HepG2 (cell line): ENCODE measurements at regions not wholly inside any gene's neighbourhood (a gene's known extent, or its start where the extent isn't known, plus 50 kb on each side); places are given as distances from the start of the nearest gene placed in this dataset.

Source experiments
- ATF1 ChIP-seq: IDR thresholded peaks from 2 replicates; pipeline ENCODE4 v1.6.1; 2016; ENCODE audit warnings: mild to moderate bottlenecking, control low read depth
- ATF2 ChIP-seq: sonication (generic); formaldehyde crosslinking; IDR thresholded peaks from 2 replicates; pipeline ENCODE4 v1.4.0; 2020; ENCODE audit warnings: missing genetic modification reagents
- CTCF ChIP-seq: sonication (generic); formaldehyde crosslinking; IDR thresholded peaks from 2 replicates; pipeline ENCODE4 v1.5.0; 2020; ENCODE audit warnings: mild to moderate bottlenecking, missing genetic modification reagents, moderate library complexity
- E2F5 ChIP-seq: sonication (generic); formaldehyde crosslinking; conservative IDR thresholded peaks from 2 replicates; pipeline ENCODE4 v1.4.0; 2020; ENCODE audit warnings: missing genetic modification reagents
- ESRRA ChIP-seq: sonication (generic); formaldehyde crosslinking; IDR thresholded peaks from 2 replicates; pipeline ENCODE4 v1.5.1; 2020; ENCODE audit warnings: mild to moderate bottlenecking, low read depth, missing genetic modification reagents
- EZH2 ChIP-seq: conservative IDR thresholded peaks from 2 replicates; pipeline ENCODE4 v1.6.1; 2012; ENCODE audit warnings: mild to moderate bottlenecking, low read depth, low read length, moderate library complexity
- PAWR ChIP-seq: sonication (generic); formaldehyde crosslinking; IDR thresholded peaks from 2 replicates; pipeline ENCODE4 v1.4.0; 2020; ENCODE audit warnings: missing genetic modification reagents, mild to moderate bottlenecking, borderline replicate concordance
- POGK ChIP-seq: sonication (generic); formaldehyde crosslinking; conservative IDR thresholded peaks from 2 replicates; pipeline ENCODE4 v1.8.0; 2022; ENCODE audit warnings: mild to moderate bottlenecking, moderate library complexity, missing genetic modification reagents
- POLR2A ChIP-seq, 2 experiments: IDR thresholded peaks; 2 replicates each; pipeline ENCODE4 v1.6.1; 2011; ENCODE audit warnings: low read depth in 2 of 2, low read length in 2 of 2, mild to moderate bottlenecking in 1 of 2, moderate library complexity in 1 of 2; ENCODE audit not compliant: insufficient read depth in 1 of 2
- SYNCRIP ChIP-seq: fragments of 200-400 bp; formaldehyde crosslinking; IDR thresholded peaks from 2 replicates; pipeline ENCODE4 v1.6.1; 2018; ENCODE audit warnings: mild to moderate bottlenecking, low read depth, low read length; ENCODE audit not compliant: insufficient read depth
- ZNF280D ChIP-seq: sonication (generic); formaldehyde crosslinking; IDR thresholded peaks from 2 replicates; pipeline ENCODE4 v1.5.1; 2020; ENCODE audit warnings: mild to moderate bottlenecking, missing genetic modification reagents
- ZNF780A ChIP-seq: sonication (generic); formaldehyde crosslinking; IDR thresholded peaks from 2 replicates; pipeline ENCODE4 v1.8.0; 2022; ENCODE audit warnings: mild to moderate bottlenecking, missing genetic modification reagents, moderate library complexity

- TF ChIP-seq POLR2A (IDR thresholded peaks at IDR 0.05; ENCODE audit: insufficient read depth in 1 of 2, low read depth in 2 of 2, low read length in 2 of 2) (no peak), CTCF (CRISPR knock-in tag) (no peak), ZNF280D (CRISPR knock-in tag) (no peak), ATF2 (CRISPR knock-in tag) (no peak), PAWR (CRISPR knock-in tag) (no peak), ZNF780A (CRISPR knock-in tag) (no peak), POGK (CRISPR knock-in tag) (no peak), E2F5 (no peak), ATF1 (no peak), ESRRA (CRISPR knock-in tag) (no peak), EZH2 (no peak), SYNCRIP (no peak)
Observed at GRCh38 chr10:120365872-120366271, 91.2 kb upstream of the PLPP4 start.
